Left renal pelvis (tissue), 4 donors: ENCODE measurements at regions not wholly inside any gene's neighbourhood (a gene's known extent, or its start where the extent isn't known, plus 50 kb on each side); places are given as distances from the start of the nearest gene placed in this dataset.

Experiments
- DNase-seq, 4 donors: peaks; one replicate each; pipeline ENCODE4 v3.0.0-alpha.2; 2013; ENCODE audit warnings: low read depth in 4 of 4, low spot score in 3 of 4

GRCh38 chr16:85415196-85416090 is 197.7 kb upstream of the GSE1 start:
- DNase-seq: no peak

DNA sequence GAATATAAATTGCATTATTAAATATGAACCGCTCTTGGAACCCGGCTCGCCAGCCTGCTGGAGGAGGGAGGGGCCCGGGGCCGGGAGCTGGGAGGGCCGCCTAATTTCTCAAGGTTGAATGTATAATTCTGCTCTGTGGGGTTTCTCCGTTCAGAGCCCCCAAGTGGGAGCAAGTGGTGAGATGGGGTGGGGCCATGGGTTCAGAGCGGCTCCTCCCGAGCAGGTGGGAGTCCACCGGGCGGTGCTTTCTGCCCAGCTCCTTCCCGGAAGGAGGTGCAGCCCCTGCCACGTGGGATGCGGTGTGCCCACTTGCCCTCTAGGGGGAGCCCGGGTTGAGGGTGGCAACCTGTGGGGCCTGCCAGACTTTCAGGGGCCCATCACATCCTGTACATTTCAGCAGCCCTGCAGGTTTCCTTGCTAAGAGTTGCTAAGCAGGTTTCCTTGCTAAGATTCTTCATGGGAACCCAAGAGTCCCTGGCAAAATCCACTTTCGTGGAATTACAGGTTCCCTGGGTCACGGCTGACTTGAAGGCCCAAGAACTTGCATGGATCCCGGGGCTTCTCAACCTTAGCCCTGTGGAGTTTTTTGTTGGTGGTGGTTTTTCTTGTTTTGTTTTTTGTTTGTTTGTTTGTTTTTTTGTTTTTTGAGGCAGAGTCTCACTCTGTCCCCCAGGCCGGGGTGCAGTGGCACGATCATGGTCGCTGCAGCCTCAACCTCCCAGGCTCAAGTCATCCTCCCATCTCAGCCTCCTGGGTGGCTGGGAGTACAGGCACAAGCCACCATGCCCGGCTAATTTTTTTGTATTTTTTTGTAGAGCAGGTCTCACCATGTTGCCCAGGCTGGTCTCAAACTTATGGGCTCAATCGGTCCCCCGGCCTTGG is 196.7 kb upstream of the GSE1 start:
- DNase-seq: no peak

DNA sequence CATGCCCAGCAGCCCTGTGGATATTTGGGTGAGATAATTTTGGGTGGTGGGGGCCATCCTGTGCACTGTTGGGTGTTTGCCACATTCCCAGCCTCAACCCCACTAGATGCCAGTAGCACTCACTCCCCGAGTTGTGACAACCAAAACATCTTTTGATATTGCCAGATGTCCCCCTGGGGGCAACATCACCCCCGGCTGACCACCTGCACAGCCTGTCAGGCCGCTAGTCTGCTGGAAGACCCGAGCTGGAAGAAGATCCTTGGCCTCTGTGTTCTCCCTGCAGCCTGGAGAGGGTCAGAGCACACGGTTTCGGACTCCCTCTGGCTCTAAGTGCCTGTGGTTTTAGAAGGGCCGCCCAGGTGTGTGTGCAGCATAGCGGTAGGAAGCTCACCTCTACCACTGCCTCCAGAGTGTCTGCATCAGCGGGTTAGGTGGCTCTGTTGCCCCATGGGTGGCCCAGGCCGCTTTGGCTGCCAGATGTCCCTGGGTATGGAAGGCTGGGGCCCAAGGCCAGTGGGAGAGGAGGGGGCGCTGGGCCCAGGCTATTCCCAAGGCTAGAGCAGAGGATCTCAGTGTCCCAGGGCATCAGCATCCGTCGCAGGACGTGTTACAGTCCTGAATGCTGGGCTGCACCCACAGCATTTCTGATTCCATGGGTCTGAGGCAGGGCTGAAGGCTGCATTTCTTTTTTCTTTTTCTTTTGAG is 195.8 kb upstream of the GSE1 start:
- no peak for DNase-seq

GRCh38 chr16:85418978-85419491 is 194.1 kb upstream of the GSE1 start:
- no peak for DNase-seq

GRCh38 chr16:85419503-85420408 is 193.4 kb upstream of the GSE1 start:
- no peak for DNase-seq

DNA sequence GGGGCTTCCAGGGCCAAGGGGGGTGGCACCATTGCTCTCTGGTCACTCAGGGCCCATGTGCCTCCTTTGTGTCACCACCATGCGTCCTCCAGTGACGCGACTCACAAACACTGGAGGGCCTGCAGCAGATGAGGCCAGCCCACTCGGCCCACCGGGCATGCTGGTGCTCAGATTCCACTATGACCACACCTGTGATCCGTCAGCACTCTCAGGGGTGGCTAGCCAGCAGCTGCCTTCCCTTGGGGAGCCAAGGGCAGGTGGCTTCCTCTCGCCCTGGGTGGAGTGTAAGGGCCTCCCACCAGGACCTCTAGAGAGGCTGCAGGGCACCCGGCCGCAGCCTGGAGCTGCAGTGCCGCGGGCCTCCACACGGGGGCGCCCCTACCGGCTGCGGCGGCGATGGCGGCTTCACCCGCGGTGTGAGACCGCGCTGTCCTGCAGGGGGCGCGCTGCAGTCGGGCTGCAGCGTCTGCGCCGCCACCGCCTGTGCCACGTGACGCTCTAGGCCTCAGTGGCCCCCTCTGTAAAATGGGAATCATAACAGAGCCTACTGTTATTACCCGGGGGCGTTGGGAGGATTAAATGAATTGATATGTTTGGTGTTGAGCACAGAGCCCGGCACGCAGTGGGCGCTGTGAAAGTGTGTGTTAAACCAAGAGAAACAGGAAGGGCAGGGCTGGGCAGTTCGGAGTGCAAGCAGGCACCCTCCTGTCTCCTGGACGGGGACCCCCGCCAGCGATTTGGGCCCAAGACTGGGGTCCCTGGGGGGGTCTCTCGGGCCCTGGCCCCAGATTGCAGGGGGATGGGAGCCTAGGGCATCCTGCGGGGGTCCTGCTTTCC is 192.4 kb upstream of the GSE1 start:
- no peak for DNase-seq

DNA sequence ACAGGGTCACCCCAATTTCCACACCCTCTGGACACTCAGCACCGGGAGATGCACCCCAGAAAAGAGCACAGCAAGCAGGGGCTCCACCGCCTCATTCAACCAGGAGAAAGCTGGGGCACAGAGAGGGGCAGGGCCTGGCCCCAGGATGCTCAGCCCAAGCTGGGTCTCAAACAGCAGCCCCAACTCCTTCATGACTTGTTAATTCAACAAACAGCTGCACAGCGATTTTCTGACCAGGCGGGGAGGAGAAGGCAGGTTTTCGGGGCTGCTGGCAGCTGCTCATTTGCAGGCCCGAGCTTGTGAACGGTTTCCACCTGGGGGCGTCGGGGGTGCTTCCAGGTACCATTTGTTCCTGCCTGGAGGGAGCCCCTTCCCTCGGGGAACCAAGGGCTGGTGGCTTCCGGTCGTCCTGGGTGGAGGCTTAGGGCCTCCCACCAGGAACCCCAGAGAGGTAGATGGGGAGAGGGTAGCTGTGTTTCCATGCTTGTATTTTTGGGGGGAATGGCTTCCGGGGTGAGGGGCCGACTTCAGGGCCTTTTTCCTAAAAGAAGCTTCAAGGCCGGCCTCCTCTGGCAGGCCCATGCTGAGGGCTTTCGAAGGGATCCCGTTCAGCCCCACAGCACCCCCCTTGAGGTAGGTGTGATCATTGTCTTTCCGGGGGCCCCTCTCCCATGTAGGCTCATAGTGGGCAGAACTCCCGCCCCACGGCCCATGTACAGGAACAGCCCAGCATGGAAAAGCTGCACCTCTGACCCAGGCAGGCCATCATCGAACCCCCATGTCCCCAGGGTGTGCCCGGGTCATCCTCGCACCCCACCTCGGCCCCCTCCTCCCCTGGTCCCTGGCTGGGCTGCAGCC is 191.6 kb upstream of the GSE1 start:
- no peak for DNase-seq

GRCh38 chr16:85422196-85422631 is 190.9 kb upstream of the GSE1 start:
- DNase-seq: no peak

DNA sequence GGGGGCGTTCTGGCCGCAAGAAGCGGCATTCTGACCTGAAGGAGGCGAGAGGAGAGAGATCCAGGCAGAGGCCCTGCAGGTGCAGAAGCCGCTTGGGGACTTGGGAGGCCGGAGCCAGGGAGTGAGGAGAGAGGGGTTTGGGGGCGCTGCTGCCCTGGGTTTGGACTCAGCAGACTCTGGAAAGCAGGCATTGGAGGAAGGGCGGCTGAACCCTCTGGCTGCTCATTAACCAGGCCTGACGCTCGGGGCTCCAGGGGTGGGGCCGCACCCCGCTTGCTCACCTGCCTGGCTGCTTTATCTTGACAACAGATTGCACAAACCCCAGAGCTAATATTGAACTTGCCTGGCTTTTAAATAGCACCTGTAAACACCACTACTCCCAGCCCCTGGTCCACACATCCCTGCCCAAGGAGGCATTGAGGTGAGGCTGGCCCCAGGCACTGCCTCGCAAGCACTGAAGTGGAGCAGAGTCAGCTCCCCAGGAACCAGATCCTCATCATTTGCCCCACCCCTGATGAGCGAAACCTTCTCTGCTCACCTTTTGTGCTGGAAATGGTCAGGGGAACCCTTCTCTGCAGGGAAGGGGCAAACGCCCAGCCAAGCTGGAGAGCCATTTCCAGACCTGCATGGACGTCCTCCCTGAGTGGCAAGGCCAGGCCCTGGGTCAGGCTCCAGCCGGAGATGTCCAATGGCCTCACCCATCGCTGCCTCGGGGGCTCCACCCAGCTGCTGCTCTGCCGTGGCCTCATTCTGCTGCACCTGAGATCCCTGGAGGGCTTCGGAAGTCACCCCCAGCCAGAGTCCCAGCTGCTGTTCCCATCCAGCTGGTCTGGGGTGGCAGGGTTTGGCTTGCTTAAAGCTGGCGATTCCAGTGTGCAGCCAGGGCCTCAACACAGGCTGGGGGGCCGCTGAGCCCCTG is 190.2 kb upstream of the GSE1 start:
- peak in 1 of 4 donors; percentile 60 for DNase-seq

GRCh38 chr16:85423631-85424030 is 189.5 kb upstream of the GSE1 start:
- DNase-seq: no peak

DNA sequence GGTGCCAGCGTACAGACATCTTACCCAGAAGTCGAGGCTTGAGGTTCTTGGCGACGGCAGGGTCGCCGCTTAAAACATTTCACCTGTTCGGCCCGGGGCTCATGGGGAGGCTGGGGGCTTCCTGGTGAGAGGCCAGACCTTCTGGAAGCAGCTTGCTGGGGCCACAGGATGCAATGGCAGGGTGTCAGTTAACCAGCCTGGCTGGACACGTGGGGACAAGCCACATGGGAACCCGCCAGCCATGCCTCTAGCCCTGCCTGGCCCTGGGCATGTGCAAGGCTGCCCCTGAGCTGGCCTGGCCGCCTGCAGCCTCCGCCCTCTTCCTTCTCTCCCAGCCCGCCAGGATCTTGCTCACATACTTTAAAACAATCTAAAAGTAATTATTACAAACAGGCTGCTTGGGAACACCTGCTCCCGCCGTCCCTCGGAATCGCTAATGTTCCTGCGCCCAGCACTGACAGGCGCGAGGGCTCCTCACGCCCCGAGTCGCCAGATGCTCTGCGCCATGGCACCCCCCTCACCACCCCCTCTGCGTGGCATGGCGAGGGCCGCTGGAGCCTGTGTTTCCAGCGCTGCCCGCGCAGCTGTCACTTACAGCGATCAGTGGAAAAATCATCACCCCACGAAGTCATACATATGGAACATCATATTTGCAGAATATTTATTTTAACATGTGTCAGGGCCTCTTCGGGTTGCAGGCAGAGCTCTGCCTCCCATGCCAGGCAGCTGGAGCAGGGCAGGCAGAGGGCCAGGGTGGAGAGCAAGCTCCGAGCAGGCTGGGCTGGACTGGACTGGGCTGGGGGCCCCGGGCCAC is 188.7 kb upstream of the GSE1 start:
- no peak for DNase-seq

GRCh38 chr16:85425074-85425662 is 188.0 kb upstream of the GSE1 start:
- DNase-seq: no peak

GRCh38 chr16:85426806-85427205 is 186.3 kb upstream of the GSE1 start:
- DNase-seq: no peak

GRCh38 chr16:85428168-85428898 is 184.8 kb upstream of the GSE1 start:
- DNase-seq: no peak
